SU-DHL-6 (cell line): ENCODE measurements at regions not wholly inside any gene's neighbourhood (a gene's known extent, or its start where the extent isn't known, plus 50 kb on each side); places are given as distances from the start of the nearest gene placed in this dataset.
"Not testable (repeated sequence)": the region's sequence is repeated elsewhere in the genome, so short reads cannot be mapped to it uniquely, and the experiment has no call there.

Experiments used
- H2AFZ ChIP-seq: fragments of 200-600 bp; sonication (generic); 2 replicates; pipeline ENCODE4 v1.6.1; 2014; ENCODE audit warnings: low read depth, mild to moderate bottlenecking, moderate library complexity, mixed read lengths, antibody characterized with exemption, low read length; ENCODE audit not compliant: severe bottlenecking
- H3F3A ChIP-seq: fragments of 200-600 bp; shearing (Covaris generic); 2 replicates; pipeline ENCODE4 v1.6.0; 2016; ENCODE audit warnings: antibody characterized with exemption, mild to moderate bottlenecking; ENCODE audit not compliant: insufficient read depth
- H3K27ac ChIP-seq: fragments of 200-600 bp; sonication (generic); 2 replicates; pipeline ENCODE4 v1.5.1; 2016; ENCODE audit warnings: low read depth, mild to moderate bottlenecking, low read length, moderate library complexity, mixed read lengths
- H3K27me3 ChIP-seq: fragments of 200-600 bp; sonication (generic), shearing (Covaris generic); 2 replicates; pipeline ENCODE4 v1.6.0; 2014; ENCODE audit warnings: mild to moderate bottlenecking, low read length
- H3K36me3 ChIP-seq: fragments of 200-600 bp; sonication (generic); 2 replicates; pipeline ENCODE4 v1.6.1; 2014; ENCODE audit warnings: mild to moderate bottlenecking, low read length, mixed read lengths
- H3K4me2 ChIP-seq: fragments of 300-600, 200-600 bp; shearing (Covaris generic), sonication (generic); 2 replicates; pipeline ENCODE4 v1.6.0; 2014; ENCODE audit warnings: low read length, low read depth, mild to moderate bottlenecking; ENCODE audit not compliant: poor library complexity, severe bottlenecking
- H3K4me3 ChIP-seq: fragments of 200-600 bp; sonication (generic); 2 replicates; pipeline ENCODE4 v1.5.1; 2014; ENCODE audit warnings: antibody characterized with exemption, low read length, mild to moderate bottlenecking, mixed read lengths; ENCODE audit not compliant: insufficient read depth, poor library complexity, severe bottlenecking
- H3K79me2 ChIP-seq: fragments of 200-600 bp; sonication (generic); 2 replicates; pipeline ENCODE4 v1.6.1; 2014; ENCODE audit warnings: mild to moderate bottlenecking, low read length, moderate library complexity; ENCODE audit not compliant: insufficient read depth
- H3K9ac ChIP-seq: fragments of 200-600 bp; sonication (generic); 2 replicates; pipeline ENCODE4 v1.7.0; 2014; ENCODE audit warnings: mild to moderate bottlenecking, low read length
- H3K9me2 ChIP-seq: fragments of 200-600 bp; sonication (generic); replicated peaks from 2 replicates; pipeline ENCODE4 v1.6.1; 2014; ENCODE audit warnings: low read length; ENCODE audit not compliant: insufficient read depth
- H3K9me3 ChIP-seq: fragments of 200-600 bp; sonication (generic); 2 replicates; pipeline ENCODE4 v1.6.1; 2014; ENCODE audit warnings: low read length, mixed read lengths; ENCODE audit not compliant: insufficient read depth
- H4K20me1 ChIP-seq: fragments of 200-600 bp; sonication (generic); 2 replicates; pipeline ENCODE4 v1.6.1; 2014; ENCODE audit warnings: low read depth, mild to moderate bottlenecking, antibody characterized with exemption, low read length, moderate library complexity, mixed read lengths
- CTCF ChIP-seq: fragments of 200-600 bp; sonication (generic); IDR thresholded peaks from one replicate; pipeline ENCODE4 v1.5.1; 2017; ENCODE audit warnings: antibody characterized with exemption, mild to moderate bottlenecking, low read length, moderate library complexity; ENCODE audit not compliant: insufficient read depth, poor library complexity, severe bottlenecking
- EZH2phosphoT487 ChIP-seq: fragments of 200-600 bp; sonication (generic), shearing (Covaris generic); conservative IDR thresholded peaks from 2 replicates; pipeline ENCODE4 v1.6.1; 2018; ENCODE audit warnings: mild to moderate bottlenecking, antibody characterized with exemption, low read length, moderate library complexity, mixed read lengths

- Histone ChIP-seq H3K79me2 (no peaks in the 10 kb centered on the region), H3K27ac (no peak overlapping the region), H3F3A (no peaks in the 10 kb centered on the region), H3K27me3 (no peaks in the 10 kb centered on the region), H3K9ac (no peak overlapping the region), H2AFZ (no peak overlapping the region), H3K36me3 (no peaks in the 10 kb centered on the region), H3K9me3 (no peaks in the 10 kb centered on the region), H3K4me2 (no peak overlapping the region), H3K9me2 (no peaks in the 10 kb centered on the region), H4K20me1 (no peaks in the 10 kb centered on the region), H3K4me3 (no peak overlapping the region)
- TF ChIP-seq EZH2phosphoT487 (no peak), CTCF (no peak)
These were observed 77.9 kb upstream of the EDEM3 start for GRCh38 chr1:184832517-184832916.

DNA sequence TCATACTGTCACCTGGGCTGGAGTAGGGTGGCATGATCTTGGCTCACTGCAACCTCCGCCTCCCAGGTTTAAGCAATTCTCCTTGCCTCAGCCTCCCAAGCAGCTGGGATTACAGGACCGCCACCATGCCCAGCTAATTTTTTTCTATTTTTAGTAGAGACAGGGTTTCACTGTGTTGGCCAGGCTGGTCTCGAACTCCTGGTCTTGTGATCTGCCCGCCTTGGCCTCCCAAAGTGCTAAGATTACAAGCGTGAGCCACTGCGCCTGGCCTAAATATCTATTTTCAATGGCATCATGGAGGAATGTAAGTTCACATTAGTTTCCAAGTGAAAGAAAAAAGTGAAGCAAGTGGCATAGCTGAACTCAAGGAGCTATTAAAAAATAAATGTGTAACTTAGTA is 74.8 kb upstream of the EDEM3 start:
- H3K79me2 ChIP-seq, H3K4me3 ChIP-seq, H3K36me3 ChIP-seq, H3F3A ChIP-seq, H4K20me1 ChIP-seq, H3K9me2 ChIP-seq, H3K9me3 ChIP-seq, H3K27me3 ChIP-seq, H3K27ac ChIP-seq, H3K9ac ChIP-seq, H3K4me2 ChIP-seq, H2AFZ ChIP-seq: not testable (repeated sequence)

DNA sequence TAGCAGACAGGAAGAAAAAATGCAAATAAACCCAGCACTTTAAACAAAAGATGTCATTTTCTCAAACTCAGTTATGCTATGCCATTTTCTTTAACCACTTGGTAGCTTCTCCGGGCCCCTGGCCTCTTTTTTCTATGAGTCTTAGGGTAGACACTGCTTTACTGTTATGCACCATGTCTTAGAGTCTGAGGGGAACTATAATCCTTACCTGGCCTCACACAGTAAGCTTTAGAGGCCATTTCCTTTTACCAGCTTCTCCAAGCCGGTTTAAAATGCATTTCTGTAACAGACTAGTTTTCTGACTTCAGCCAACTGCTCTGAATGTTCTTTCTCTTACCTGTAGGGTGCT is 73.7 kb upstream of the EDEM3 start:
- H3K9me2 ChIP-seq: no peaks in the 10 kb centered on the region
- TF ChIP-seq EZH2phosphoT487 (no peak), CTCF (no peak)
- H3K36me3 ChIP-seq: no peaks in the 10 kb centered on the region
- H3K4me2 ChIP-seq: no peak overlapping the region
- no peaks in the 10 kb centered on the region for H4K20me1 ChIP-seq
- H3K4me3 ChIP-seq: no peak overlapping the region
- no peaks in the 10 kb centered on the region for H3K9me3 ChIP-seq
- H3K79me2 ChIP-seq: no peaks in the 10 kb centered on the region
- H3K27me3 ChIP-seq: no peaks in the 10 kb centered on the region
- H3K9ac ChIP-seq: no peak overlapping the region
- H3F3A ChIP-seq: no peaks in the 10 kb centered on the region
- H3K27ac ChIP-seq: no peak overlapping the region
- H2AFZ ChIP-seq: no peak overlapping the region

- H3F3A ChIP-seq: no peaks in the 10 kb centered on the region
- H3K36me3 ChIP-seq: no peaks in the 10 kb centered on the region
- H3K27ac ChIP-seq: no peak overlapping the region
- no peaks in the 10 kb centered on the region for H3K27me3 ChIP-seq
- no peak for TF ChIP-seq EZH2phosphoT487
- TF ChIP-seq CTCF: no peak
- no peak overlapping the region for H3K4me2 ChIP-seq
- no peaks in the 10 kb centered on the region for H3K79me2 ChIP-seq
- H2AFZ ChIP-seq: no peak overlapping the region
- H3K9me3 ChIP-seq: no peaks in the 10 kb centered on the region
- H3K4me3 ChIP-seq: no peak overlapping the region
- H3K9me2 ChIP-seq: no peaks in the 10 kb centered on the region
- H3K9ac ChIP-seq: no peak overlapping the region
- no peaks in the 10 kb centered on the region for H4K20me1 ChIP-seq
These were observed 73.1 kb upstream of the EDEM3 start for GRCh38 chr1:184827600-184828368.
